OCI-LY7 (cell line): ENCODE measurements at regions not wholly inside any gene's neighbourhood (a gene's known extent, or its start where the extent isn't known, plus 50 kb on each side); places are given as distances from the start of the nearest gene placed in this dataset.

Source experiments
- BruUV-seq: library from RNA; stranded (reverse); fragments of 400-500 nt; replicated peaks from 2 replicates; lab custom pipeline; 2021; lab: Mats Ljungman, UMichigan
- CTCF ChIA-PET: fragments of 300-600 bp; sonication (Branson Sonifier 250); formaldehyde crosslinking; loops from one replicate; lab custom pipeline; 2022; ENCODE audit warnings: antibody characterized with exemption; ENCODE audit not compliant: unreplicated experiment; lab: Charles Lee
- POLR2A ChIA-PET: fragments of 300-600 bp; sonication (Branson Sonifier 250); formaldehyde crosslinking; loops from one replicate; lab custom pipeline; 2022; ENCODE audit warnings: antibody characterized with exemption; lab: Charles Lee
- DNase-seq: peaks from one replicate; pipeline ENCODE4 v3.0.0-alpha.2; 2015; ENCODE audit warnings: low spot score
- H2AFZ ChIP-seq: fragments of 200-600 bp; sonication (generic), shearing (Covaris generic); 2 replicates; pipeline ENCODE4 v1.6.1; 2014; ENCODE audit warnings: mild to moderate bottlenecking, antibody characterized with exemption, low read length, moderate library complexity
- H3K27ac ChIP-seq: fragments of 200-600 bp; sonication (generic); 2 replicates; pipeline ENCODE4 v1.5.1; 2014; ENCODE audit warnings: mixed run types, low read depth, mild to moderate bottlenecking, moderate library complexity, low read length, inconsistent platforms; ENCODE audit not compliant: poor library complexity, severe bottlenecking
- H3K36me3 ChIP-seq: fragments of 200-600 bp; sonication (generic); 2 replicates; pipeline ENCODE4 v1.6.1; 2014; ENCODE audit warnings: mild to moderate bottlenecking, antibody characterized with exemption, low read length, moderate library complexity, mixed read lengths; ENCODE audit not compliant: insufficient read depth
- H3K4me1 ChIP-seq: fragments of 200-600 bp; sonication (generic); 2 replicates; pipeline ENCODE4 v1.5.1; 2014; ENCODE audit warnings: mild to moderate bottlenecking, low read length; ENCODE audit not compliant: insufficient read depth, poor library complexity, severe bottlenecking
- H3K4me2 ChIP-seq: fragments of 200-600 bp; sonication (generic); 2 replicates; pipeline ENCODE4 v1.6.1; 2014; ENCODE audit warnings: mild to moderate bottlenecking, low read length
- H3K4me3 ChIP-seq: fragments of 200-600 bp; sonication (generic); 2 replicates; pipeline ENCODE4 v1.5.1; 2014; ENCODE audit warnings: mild to moderate bottlenecking, low read depth, low read length; ENCODE audit not compliant: poor library complexity, severe bottlenecking
- H3K79me2 ChIP-seq: fragments of 200-600 bp; sonication (generic); 2 replicates; pipeline ENCODE4 v1.6.1; 2016; ENCODE audit warnings: low read depth, mild to moderate bottlenecking, low read length, moderate library complexity, mixed read lengths; ENCODE audit not compliant: insufficient read depth
- H3K9me2 ChIP-seq: fragments of 200-600 bp; sonication (generic); 2 replicates; pipeline ENCODE4 v1.6.1; 2016; ENCODE audit warnings: mild to moderate bottlenecking, low read length, mixed read lengths; ENCODE audit not compliant: insufficient read depth
- H3K9me3 ChIP-seq: fragments of 200-600 bp; sonication (generic); 2 replicates; pipeline ENCODE4 v1.6.1; 2014; ENCODE audit warnings: mild to moderate bottlenecking, mixed run types, low read length, mixed read lengths
- H4K20me1 ChIP-seq: fragments of 200-600 bp; sonication (generic); 2 replicates; pipeline ENCODE4 v1.6.1; 2014; ENCODE audit warnings: mild to moderate bottlenecking, antibody characterized with exemption, low read length, moderate library complexity, mixed read lengths; ENCODE audit not compliant: insufficient read depth
- EZH2phosphoT487 ChIP-seq: fragments of 200-600 bp; sonication (generic); IDR thresholded peaks from 2 replicates; pipeline ENCODE4 v1.6.1; 2018; ENCODE audit warnings: low read depth, borderline replicate concordance, mild to moderate bottlenecking, mixed run types, antibody characterized with exemption, low read length, moderate library complexity, mixed read lengths
- intact Hi-C: fragments of 100-400 bp; cut with micrococcal nuclease; formaldehyde crosslinking; loops from one replicate; pipeline ENCODE4 v1.10.0; 2022; ENCODE audit not compliant: unreplicated experiment
- TF ChIP-seq, protein P1 (sequence below): fragments of 200-600 bp; sonication (generic); conservative IDR thresholded peaks from 2 replicates; pipeline ENCODE4 v1.5.1; 2014; ENCODE audit warnings: mild to moderate bottlenecking, antibody characterized with exemption, low read length, moderate library complexity, mixed read lengths

DNA sequence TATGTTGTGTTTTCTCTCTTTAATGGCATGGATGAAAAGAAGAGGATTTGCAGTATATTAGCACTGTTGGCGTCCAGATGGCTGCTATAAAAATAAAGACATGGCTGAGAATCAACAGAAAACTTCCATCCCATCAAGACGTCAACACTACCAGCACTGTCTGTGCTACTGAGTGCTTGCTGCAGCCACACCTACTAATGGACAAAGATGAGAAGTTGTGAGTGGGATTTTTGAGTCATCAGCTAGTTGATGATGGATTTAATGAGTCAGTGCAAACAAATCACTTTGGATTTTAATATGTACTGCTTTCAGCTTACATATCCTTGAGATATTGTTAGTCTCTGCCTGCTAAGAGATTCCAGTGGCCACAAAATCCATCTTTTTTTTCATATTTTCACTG, 631.0 kb upstream of the ANKRD30A start:
- no peaks in the 10 kb centered on the region for H3K4me1 ChIP-seq

DNA sequence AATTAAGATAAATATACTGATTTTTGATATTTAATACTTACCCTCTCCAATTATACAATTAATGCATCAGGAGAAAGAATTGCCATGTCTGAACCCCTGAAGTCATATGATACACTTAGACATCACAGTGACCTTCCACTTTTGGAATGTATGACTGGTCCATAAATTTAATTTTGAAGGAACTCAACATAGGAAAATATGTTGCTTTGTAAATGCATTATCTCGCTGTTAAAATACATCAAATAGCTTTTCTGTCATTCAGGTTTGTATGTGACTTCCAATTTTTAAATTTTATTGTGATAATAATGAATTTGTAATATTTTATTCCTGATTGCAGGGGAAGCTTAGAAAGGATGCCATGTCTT, 631.9 kb upstream of the ANKRD30A start:
- H3K9me3 ChIP-seq = no peaks in the 10 kb centered on the region
- no peaks in the 10 kb centered on the region for H3K4me1 ChIP-seq
- ChIA-PET CTCF (no interaction called here), POLR2A (no interaction called here)
- no peaks in the 10 kb centered on the region for H4K20me1 ChIP-seq
- no peak overlapping the region for H3K4me2 ChIP-seq
- no peak overlapping the region for H3K27ac ChIP-seq
- no TSS peak for BruUV-seq
- H3K4me3 ChIP-seq = no peak overlapping the region
- H2AFZ ChIP-seq = no peak overlapping the region
- H3K9me2 ChIP-seq = no peaks in the 10 kb centered on the region
- DNase-seq = no peak
- intact Hi-C loops = no loop called here
- no peaks in the 10 kb centered on the region for H3K79me2 ChIP-seq
- TF ChIP-seq, protein P1, sequence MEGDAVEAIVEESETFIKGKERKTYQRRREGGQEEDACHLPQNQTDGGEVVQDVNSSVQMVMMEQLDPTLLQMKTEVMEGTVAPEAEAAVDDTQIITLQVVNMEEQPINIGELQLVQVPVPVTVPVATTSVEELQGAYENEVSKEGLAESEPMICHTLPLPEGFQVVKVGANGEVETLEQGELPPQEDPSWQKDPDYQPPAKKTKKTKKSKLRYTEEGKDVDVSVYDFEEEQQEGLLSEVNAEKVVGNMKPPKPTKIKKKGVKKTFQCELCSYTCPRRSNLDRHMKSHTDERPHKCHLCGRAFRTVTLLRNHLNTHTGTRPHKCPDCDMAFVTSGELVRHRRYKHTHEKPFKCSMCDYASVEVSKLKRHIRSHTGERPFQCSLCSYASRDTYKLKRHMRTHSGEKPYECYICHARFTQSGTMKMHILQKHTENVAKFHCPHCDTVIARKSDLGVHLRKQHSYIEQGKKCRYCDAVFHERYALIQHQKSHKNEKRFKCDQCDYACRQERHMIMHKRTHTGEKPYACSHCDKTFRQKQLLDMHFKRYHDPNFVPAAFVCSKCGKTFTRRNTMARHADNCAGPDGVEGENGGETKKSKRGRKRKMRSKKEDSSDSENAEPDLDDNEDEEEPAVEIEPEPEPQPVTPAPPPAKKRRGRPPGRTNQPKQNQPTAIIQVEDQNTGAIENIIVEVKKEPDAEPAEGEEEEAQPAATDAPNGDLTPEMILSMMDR = no peak
- TF ChIP-seq EZH2phosphoT487 = no peak
- no peaks in the 10 kb centered on the region for H3K36me3 ChIP-seq

More for the DNA sequence above, 631.0 kb upstream of the ANKRD30A start:
- H4K20me1 ChIP-seq = no peaks in the 10 kb centered on the region
- ChIA-PET POLR2A (no interaction called here), CTCF (no interaction called here)
- intact Hi-C loops = no loop called here
- no peaks in the 10 kb centered on the region for H3K9me2 ChIP-seq
- H3K4me3 ChIP-seq = no peak overlapping the region
- no peak for TF ChIP-seq EZH2phosphoT487
- TF ChIP-seq, protein P1 = no peak
- no peak overlapping the region for H2AFZ ChIP-seq
- H3K4me2 ChIP-seq = no peak overlapping the region
- no peak overlapping the region for H3K27ac ChIP-seq
- H3K36me3 ChIP-seq = no peaks in the 10 kb centered on the region
- H3K9me3 ChIP-seq = no peaks in the 10 kb centered on the region
- BruUV-seq = no TSS peak
- no peak for DNase-seq
- H3K79me2 ChIP-seq = no peaks in the 10 kb centered on the region

DNA sequence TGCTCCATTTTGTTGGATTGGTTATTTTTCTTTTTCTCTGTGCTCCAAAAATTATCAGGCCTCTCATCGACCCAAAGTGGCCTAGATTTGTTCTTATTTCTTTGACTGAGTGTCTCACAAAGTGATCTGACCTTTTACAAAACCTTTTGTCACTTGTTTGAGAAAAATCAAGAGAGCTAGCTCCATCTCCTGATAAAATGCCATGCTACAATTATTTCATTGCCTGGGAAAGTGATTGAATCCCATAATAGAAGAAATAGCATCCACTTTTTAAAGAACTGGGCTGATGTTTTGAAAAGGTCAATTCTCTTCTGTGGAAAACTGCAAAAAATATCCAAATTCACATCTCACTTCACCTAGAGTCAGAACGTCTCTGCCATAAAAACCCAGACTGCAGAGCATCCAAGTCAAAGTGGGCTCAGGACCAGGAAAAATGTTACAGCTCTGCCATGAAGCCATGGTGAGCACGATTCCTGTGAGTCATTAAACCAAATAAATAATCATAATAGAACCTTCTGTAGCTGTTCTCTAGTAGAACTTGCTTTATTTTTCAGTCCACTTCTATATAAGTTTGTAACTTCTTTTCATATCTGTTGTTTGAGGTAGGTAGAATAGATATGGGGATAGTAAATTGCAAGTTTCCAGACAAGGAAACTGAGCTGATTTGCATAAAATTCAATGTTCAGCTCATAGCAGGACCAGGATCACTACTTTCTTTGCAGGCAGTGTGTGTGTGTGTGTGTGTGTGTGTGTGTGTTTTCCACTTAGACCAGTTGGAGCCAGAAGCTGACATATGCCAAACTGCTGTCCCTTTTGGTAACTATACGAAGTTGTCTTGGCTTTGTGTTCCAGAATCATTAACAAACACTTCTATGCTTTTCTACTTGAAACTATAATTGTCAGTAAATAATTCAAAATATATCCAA, 632.5 kb upstream of the ANKRD30A start:
- Histone ChIP-seq H2AFZ (no peak overlapping the region), H4K20me1 (no peaks in the 10 kb centered on the region), H3K4me1 (no peaks in the 10 kb centered on the region), H3K36me3 (no peaks in the 10 kb centered on the region), H3K4me3 (no peak overlapping the region), H3K27ac (no peak overlapping the region), H3K79me2 (no peaks in the 10 kb centered on the region), H3K9me2 (no peaks in the 10 kb centered on the region), H3K9me3 (no peaks in the 10 kb centered on the region), H3K4me2 (no peak overlapping the region)
- BruUV-seq = no TSS peak
- TF ChIP-seq, protein P1 = no peak
- TF ChIP-seq EZH2phosphoT487 = no peak
- POLR2A ChIA-PET = interaction anchor here (0.6 to 0.8 kb wide), 2 partner anchors 10 to 879 kb away, joined by 3 read pairs; no protein-coding TSS in a partner anchor
- CTCF ChIA-PET = no interaction called here
- no peak for DNase-seq
- intact Hi-C loops = no loop called here
